C4-2B (cell line): ENCODE measurements at regions not wholly inside any gene's neighbourhood (a gene's known extent, or its start where the extent isn't known, plus 50 kb on each side); places are given as distances from the start of the nearest gene placed in this dataset.

Source experiments
- CTCF ChIP-seq: fragments of 450-650 bp; conservative IDR thresholded peaks from 2 replicates; pipeline ENCODE4 v1.5.1; 2017; ENCODE audit warnings: mild to moderate bottlenecking
- ZFX ChIP-seq: fragments of 450-650 bp; IDR thresholded peaks from 2 replicates; pipeline ENCODE4 v1.6.1; 2017

- no peak for TF ChIP-seq CTCF
- no peak for TF ChIP-seq ZFX
Measured at GRCh38 chr6:9233686-9234085, 798.3 kb upstream of the SLC35B3 start.
